IMR-90 (cell line): ENCODE measurements at regions not wholly inside any gene's neighbourhood (a gene's known extent, or its start where the extent isn't known, plus 50 kb on each side); places are given as distances from the start of the nearest gene placed in this dataset.

Experiments
- ATAC-seq: fragments of 200-7000 bp; cut with Tn5 transposase; 2 replicates; pipeline ENCODE4 v1.9.1; 2020; ENCODE audit warnings: low read depth, mild to moderate bottlenecking, moderate library complexity
- BruUV-seq: library from RNA; stranded (reverse); fragments of 400-500 nt; replicated peaks from 2 replicates; lab custom pipeline; 2021; lab: Mats Ljungman, UMichigan
- CTCF ChIA-PET: fragments of 300-600 bp; formaldehyde crosslinking; extraction: SDS; loops from one replicate; lab custom pipeline; 2021; ENCODE audit warnings: antibody characterized with exemption; lab: Yijun Ruan, JAX
- POLR2A ChIA-PET: fragments of 300-600 bp; sonication (Branson Sonifier 250); formaldehyde crosslinking; loops from one replicate; lab custom pipeline; 2022; ENCODE audit warnings: antibody characterized with exemption; ENCODE audit not compliant: unreplicated experiment; lab: Charles Lee
- DNase-seq: peaks from one replicate; pipeline ENCODE4 v3.0.0; 2013
- H2AFZ ChIP-seq: replicated peaks from 2 replicates; pipeline ENCODE3; 2013; ENCODE audit warnings: low read length, mild to moderate bottlenecking; ENCODE audit not compliant: poor library complexity
- H2AK5ac ChIP-seq: 2 replicates; pipeline ENCODE4 v1.6.1; 2013; ENCODE audit warnings: low read depth, low read length, inconsistent platforms
- H2AK9ac ChIP-seq: replicated peaks from 2 replicates; pipeline ENCODE3; 2013; ENCODE audit warnings: mild to moderate bottlenecking, low read depth, low read length, moderate library complexity; ENCODE audit not compliant: poor library complexity
- H2BK120ac ChIP-seq: 2 replicates; pipeline ENCODE4 v1.6.1; 2013; ENCODE audit warnings: low read depth, low read length, inconsistent platforms
- H2BK15ac ChIP-seq: 3 replicates; pipeline ENCODE4 v1.6.1; 2013; ENCODE audit warnings: low read depth, low read length, inconsistent platforms
- H2BK20ac ChIP-seq: 2 replicates; pipeline ENCODE4 v1.6.1; 2013; ENCODE audit warnings: low read depth, mild to moderate bottlenecking, inconsistent platforms, low read length, moderate library complexity
- H2BK5ac ChIP-seq: 2 replicates; pipeline ENCODE4 v1.6.1; 2013; ENCODE audit warnings: mild to moderate bottlenecking, low read depth, low read length, inconsistent platforms; ENCODE audit not compliant: poor library complexity, severe bottlenecking
- H3K14ac ChIP-seq: replicated peaks from 2 replicates; pipeline ENCODE4 v1.6.1; 2013; ENCODE audit warnings: low read depth, low read length, inconsistent platforms
- H3K18ac ChIP-seq: 2 replicates; pipeline ENCODE4 v1.6.1; 2013; ENCODE audit warnings: low read depth, low read length, control low read depth
- H3K23ac ChIP-seq: 2 replicates; pipeline ENCODE4 v1.6.1; 2013; ENCODE audit warnings: low read depth, low read length, inconsistent platforms
- H3K27ac ChIP-seq: 2 replicates; pipeline ENCODE4 v1.5.1; 2013; ENCODE audit warnings: mild to moderate bottlenecking, control low read depth, low read length; ENCODE audit not compliant: insufficient read depth
- H3K27me3 ChIP-seq: 2 replicates; pipeline ENCODE4 v1.6.1; 2013; ENCODE audit warnings: low read length; ENCODE audit not compliant: control insufficient read depth, insufficient read depth
- H3K36me3 ChIP-seq: 2 replicates; pipeline ENCODE4 v1.6.1; 2013; ENCODE audit warnings: low read length, mixed read lengths; ENCODE audit not compliant: control insufficient read depth, insufficient read depth
- H3K4ac ChIP-seq: 2 replicates; pipeline ENCODE4 v1.6.1; 2013; ENCODE audit warnings: low read depth, low read length, inconsistent platforms
- H3K4me1 ChIP-seq: 2 replicates; pipeline ENCODE4 v1.6.1; 2013; ENCODE audit warnings: low read length, mixed read lengths; ENCODE audit not compliant: control insufficient read depth, insufficient read depth
- H3K4me2 ChIP-seq: 2 replicates; pipeline ENCODE4 v1.6.1; 2013; ENCODE audit warnings: low read depth, mild to moderate bottlenecking, control low read depth, low read length, moderate library complexity
- H3K4me3 ChIP-seq: 2 replicates; pipeline ENCODE4 v1.5.1; 2013; ENCODE audit warnings: low read depth, mild to moderate bottlenecking, control low read depth, low read length, moderate library complexity; ENCODE audit not compliant: insufficient read depth
- H3K56ac ChIP-seq: 2 replicates; pipeline ENCODE4 v1.6.1; 2013; ENCODE audit warnings: low read length, inconsistent platforms; ENCODE audit not compliant: insufficient read depth; ENCODE audit errors: extremely low read depth
- H3K79me1 ChIP-seq, 2 experiments: 2 replicates each; pipeline ENCODE4 v1.6.1; 2013; ENCODE audit warnings: low read length in 2 of 2, inconsistent platforms in 1 of 2, low read depth in 1 of 2
- H3K9ac ChIP-seq: 2 replicates; pipeline ENCODE4 v1.6.1; 2013; ENCODE audit warnings: low read depth, low read length, control low read depth
- H3K9me1 ChIP-seq: 2 replicates; pipeline ENCODE4 v1.6.1; 2013; ENCODE audit warnings: low read length, inconsistent platforms; ENCODE audit not compliant: insufficient read depth
- H3K9me3 ChIP-seq: 2 replicates; pipeline ENCODE4 v1.6.1; 2013; ENCODE audit warnings: low read length; ENCODE audit not compliant: control insufficient read depth, insufficient read depth
- H4K20me1 ChIP-seq: 2 replicates; pipeline ENCODE4 v1.6.1; 2013; ENCODE audit warnings: low read length, inconsistent platforms; ENCODE audit not compliant: insufficient read depth
- H4K5ac ChIP-seq: 2 replicates; pipeline ENCODE4 v1.6.1; 2013; ENCODE audit warnings: mild to moderate bottlenecking, low read depth, low read length, control low read depth
- H4K8ac ChIP-seq, 2 experiments: 2 replicates each; pipeline ENCODE4 v1.6.1; 2013; ENCODE audit warnings: low read depth in 2 of 2, low read length in 2 of 2, control low read depth in 1 of 2, inconsistent platforms in 1 of 2
- H4K91ac ChIP-seq: 2 replicates; pipeline ENCODE4 v1.6.1; 2013; ENCODE audit warnings: low read depth, low read length, inconsistent platforms; ENCODE audit not compliant: insufficient read depth
- CEBPB ChIP-seq: IDR thresholded peaks from 2 replicates; pipeline ENCODE4 v1.6.1; 2012; ENCODE audit warnings: low read depth, low read length, improper control_type of control experiment
- FOS ChIP-seq: fragments of 150-350 bp; IDR thresholded peaks from 2 replicates; pipeline ENCODE4 v1.6.1; 2016; ENCODE audit warnings: low read depth, low read length
- MAZ ChIP-seq: IDR thresholded peaks from 2 replicates; pipeline ENCODE4 v1.6.1; 2012; ENCODE audit warnings: low read depth, mild to moderate bottlenecking, low read length, improper control_type of control experiment, moderate library complexity, borderline replicate concordance
- MXI1 ChIP-seq: IDR thresholded peaks from 2 replicates; pipeline ENCODE4 v1.6.1; 2012; ENCODE audit warnings: low read depth, mild to moderate bottlenecking, low read length, moderate library complexity, borderline replicate concordance
- NFE2L2 ChIP-seq: fragments of 150-350 bp; IDR thresholded peaks from 2 replicates; pipeline ENCODE4 v1.6.1; 2016; ENCODE audit warnings: low read depth, mild to moderate bottlenecking, low read length
- POLR2A ChIP-seq: IDR thresholded peaks from 2 replicates; pipeline ENCODE4 v1.6.1; 2012; ENCODE audit warnings: mild to moderate bottlenecking, low read depth, low read length
- RAD21 ChIP-seq: IDR thresholded peaks from 2 replicates; pipeline ENCODE4 v1.6.1; 2012; ENCODE audit warnings: low read length, improper control_type of control experiment
- RFX5 ChIP-seq: IDR thresholded peaks from 2 replicates; pipeline ENCODE4 v1.8.0; 2012; ENCODE audit warnings: low read depth, mild to moderate bottlenecking, low read length, moderate library complexity
- SMC3 ChIP-seq: fragments of 150-350 bp; IDR thresholded peaks from 2 replicates; pipeline ENCODE4 v1.6.1; 2016; ENCODE audit warnings: low read depth, mild to moderate bottlenecking, antibody characterized with exemption, low read length, moderate library complexity
- WGBS, 2 experiments: methylation state at CpG; one replicate each; pipeline versions ENCODE4 v1.1.5 to v1.1.7; 2013; ENCODE audit warnings: missing lambda C conversion rate in 2 of 2; ENCODE audit not compliant: insufficient read length in 1 of 2; ENCODE audit errors: extremely low coverage in 2 of 2; 5-methylcytosine and 5-hydroxymethylcytosine counted together
- dilution Hi-C: fragments of 300-500 bp; cut with HindIII; formaldehyde crosslinking; loops from one replicate; pipeline ENCODE4 v1.14.3; 2018; ENCODE audit warnings: low sequenced_read_pairs; ENCODE audit not compliant: unreplicated experiment
- in situ Hi-C: fragments of 300-500 bp; cut with MboI; formaldehyde crosslinking; loops from 3 replicates; pipeline ENCODE4 v1.14.3; 2019; ENCODE audit warnings: low sequenced_read_pairs, inconsistent platforms, mixed read lengths
- intact Hi-C: fragments of 100-400 bp; cut with micrococcal nuclease; formaldehyde crosslinking; loops from 2 replicates; pipeline ENCODE4 v1.10.0; 2022
- TF ChIP-seq, protein P1 (sequence below): fragments of 150-350 bp; IDR thresholded peaks from 2 replicates; pipeline ENCODE4 v1.6.1; 2017; ENCODE audit warnings: mild to moderate bottlenecking, antibody characterized with exemption, low read length, low read depth

GRCh38 chr4:106451091-106451490, 82.5 kb upstream of the GIMD1 start:
- Histone ChIP-seq H2AK5ac (no peak overlapping the region), H3K4ac (no peak overlapping the region), H2AK9ac (no peak overlapping the region), H3K18ac (no peak overlapping the region), H2BK15ac (no peak overlapping the region), H4K91ac (no peak overlapping the region), H3K4me2 (no peak overlapping the region), H2BK5ac (no peak overlapping the region), H3K4me1 (no peaks in the 10 kb centered on the region), H3K9me1 (no peaks in the 10 kb centered on the region), H2BK20ac (no peak overlapping the region), H3K56ac (no peak overlapping the region), H4K20me1 (no peaks in the 10 kb centered on the region), H2BK120ac (no peak overlapping the region), H3K4me3 (no peak overlapping the region), H3K27me3 (no peaks in the 10 kb centered on the region), H4K8ac (no peak overlapping the region), H3K14ac (no peak overlapping the region), H3K36me3 (no peaks in the 10 kb centered on the region), H3K9me3 (no peaks in the 10 kb centered on the region), H4K5ac (no peak overlapping the region), H3K79me1 (no peaks in the 10 kb centered on the region), H3K27ac (no peak overlapping the region), H3K9ac (no peak overlapping the region), H3K23ac (no peak overlapping the region), H2AFZ (no peak overlapping the region)
- no CpG with 5 or more reads among the region's 1 CpG for WGBS, 2 experiments
- in situ Hi-C loops: no loop called here
- BruUV-seq: no TSS peak
- no peak for DNase-seq
- no peak for ATAC-seq
- POLR2A ChIA-PET: no interaction called here
- dilution Hi-C loops: no loop called here
- intact Hi-C loops: no loop called here
- CTCF ChIA-PET: no interaction called here
- TF ChIP-seq MXI1 (no peak), NFE2L2 (no peak), CEBPB (no peak), POLR2A (no peak), RFX5 (no peak), SMC3 (no peak), MAZ (no peak), FOS (no peak), RAD21 (no peak)
- TF ChIP-seq, protein P1, sequence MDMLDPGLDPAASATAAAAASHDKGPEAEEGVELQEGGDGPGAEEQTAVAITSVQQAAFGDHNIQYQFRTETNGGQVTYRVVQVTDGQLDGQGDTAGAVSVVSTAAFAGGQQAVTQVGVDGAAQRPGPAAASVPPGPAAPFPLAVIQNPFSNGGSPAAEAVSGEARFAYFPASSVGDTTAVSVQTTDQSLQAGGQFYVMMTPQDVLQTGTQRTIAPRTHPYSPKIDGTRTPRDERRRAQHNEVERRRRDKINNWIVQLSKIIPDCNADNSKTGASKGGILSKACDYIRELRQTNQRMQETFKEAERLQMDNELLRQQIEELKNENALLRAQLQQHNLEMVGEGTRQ: no peak
